HEK293 (cell line): ENCODE measurements at regions not wholly inside any gene's neighbourhood (a gene's known extent, or its start where the extent isn't known, plus 50 kb on each side); places are given as distances from the start of the nearest gene placed in this dataset.

ENCODE experiments used
- BCL11A ChIP-seq: fragments of 450-650 bp; formaldehyde crosslinking; IDR thresholded peaks from 2 replicates; pipeline ENCODE4 v1.5.1; 2016; ENCODE audit warnings: low read depth, missing biosample characterization, missing genetic modification characterization
- GLIS1 ChIP-seq: fragments of 450-650 bp; formaldehyde crosslinking; IDR thresholded peaks from 2 replicates; pipeline ENCODE4 v1.5.1; 2016; ENCODE audit warnings: missing biosample characterization, missing genetic modification characterization
- OSR2 ChIP-seq: fragments of 450-650 bp; formaldehyde crosslinking; IDR thresholded peaks from 2 replicates; pipeline ENCODE4 v1.5.1; 2016; ENCODE audit warnings: missing biosample characterization, missing genetic modification characterization
- RBAK ChIP-seq: fragments of 450-650 bp; formaldehyde crosslinking; IDR thresholded peaks from 2 replicates; pipeline ENCODE4 v1.5.1; 2016; ENCODE audit warnings: missing biosample characterization, missing genetic modification characterization
- SALL2 ChIP-seq: fragments of 450-650 bp; formaldehyde crosslinking; IDR thresholded peaks from 2 replicates; pipeline ENCODE4 v1.5.0; 2017; ENCODE audit warnings: missing biosample characterization, mild to moderate bottlenecking, missing genetic modification characterization, borderline replicate concordance
- SCRT1 ChIP-seq: fragments of 450-650 bp; formaldehyde crosslinking; IDR thresholded peaks from 2 replicates; pipeline ENCODE4 v1.5.1; 2016; ENCODE audit warnings: missing biosample characterization, missing genetic modification characterization, borderline replicate concordance
- TCF7L2 ChIP-seq: IDR thresholded peaks from 2 replicates; pipeline ENCODE4 v1.6.1; 2011; ENCODE audit warnings: low read depth, mild to moderate bottlenecking, inconsistent platforms, low read length, moderate library complexity, borderline replicate concordance
- YY1 ChIP-seq: fragments of 450-650 bp; formaldehyde crosslinking; IDR thresholded peaks from 2 replicates; pipeline ENCODE4 v1.5.1; 2018; ENCODE audit warnings: missing biosample characterization, missing genetic modification characterization
- ZBTB17 ChIP-seq: fragments of 450-650 bp; formaldehyde crosslinking; IDR thresholded peaks from 2 replicates; pipeline ENCODE4 v1.5.1; 2016; ENCODE audit warnings: missing biosample characterization, missing genetic modification characterization
- ZFP37 ChIP-seq: fragments of 450-650 bp; formaldehyde crosslinking; IDR thresholded peaks from 2 replicates; pipeline ENCODE4 v1.5.1; 2016; ENCODE audit warnings: missing biosample characterization, missing genetic modification characterization
- ZNF121 ChIP-seq: fragments of 450-650 bp; formaldehyde crosslinking; IDR thresholded peaks from 2 replicates; pipeline ENCODE4 v1.5.1; 2016; ENCODE audit warnings: missing biosample characterization, missing genetic modification characterization
- ZNF133 ChIP-seq: fragments of 450-650 bp; formaldehyde crosslinking; IDR thresholded peaks from 2 replicates; pipeline ENCODE4 v1.5.1; 2016; ENCODE audit warnings: missing biosample characterization, missing genetic modification characterization
- ZNF221 ChIP-seq: fragments of 450-650 bp; formaldehyde crosslinking; IDR thresholded peaks from 2 replicates; pipeline ENCODE4 v1.5.1; 2017; ENCODE audit warnings: missing biosample characterization, missing genetic modification characterization, borderline replicate concordance
- ZNF302 ChIP-seq: fragments of 450-650 bp; formaldehyde crosslinking; IDR thresholded peaks from 2 replicates; pipeline ENCODE4 v1.5.1; 2016; ENCODE audit warnings: missing biosample characterization, missing genetic modification characterization, low read depth
- ZNF426 ChIP-seq: fragments of 450-650 bp; formaldehyde crosslinking; IDR thresholded peaks from 2 replicates; pipeline ENCODE4 v1.5.1; 2017; ENCODE audit warnings: missing biosample characterization, missing genetic modification characterization, mild to moderate bottlenecking, inconsistent platforms, moderate library complexity
- ZNF560 ChIP-seq: fragments of 450-650 bp; formaldehyde crosslinking; IDR thresholded peaks from 2 replicates; pipeline ENCODE4 v1.5.1; 2017; ENCODE audit warnings: missing biosample characterization, missing genetic modification characterization, borderline replicate concordance
- ZNF561 ChIP-seq: fragments of 450-650 bp; IDR thresholded peaks from 2 replicates; pipeline ENCODE4 v1.5.1; 2018; ENCODE audit warnings: missing biosample characterization, missing genetic modification characterization, borderline replicate concordance
- ZNF623 ChIP-seq: fragments of 450-650 bp; formaldehyde crosslinking; IDR thresholded peaks from 2 replicates; pipeline ENCODE4 v1.5.1; 2016; ENCODE audit warnings: missing biosample characterization, missing genetic modification characterization
- ZNF677 ChIP-seq: fragments of 450-650 bp; IDR thresholded peaks from 2 replicates; pipeline ENCODE4 v1.5.0; 2018; ENCODE audit warnings: missing biosample characterization, mild to moderate bottlenecking, missing genetic modification characterization, moderate library complexity
- ZNF785 ChIP-seq: fragments of 450-650 bp; formaldehyde crosslinking; IDR thresholded peaks from 2 replicates; pipeline ENCODE4 v1.5.1; 2016; ENCODE audit warnings: missing biosample characterization, missing genetic modification characterization
- TF ChIP-seq, protein P1 (sequence below): fragments of 450-650 bp; formaldehyde crosslinking; IDR thresholded peaks from 2 replicates; pipeline ENCODE4 v1.5.1; 2016; ENCODE audit warnings: missing biosample characterization, missing genetic modification characterization
- TF ChIP-seq, protein P2 (sequence below): fragments of 450-650 bp; formaldehyde crosslinking; IDR thresholded peaks from 2 replicates; pipeline ENCODE4 v1.5.1; 2016; ENCODE audit warnings: missing biosample characterization, missing genetic modification characterization, low read depth
- TF ChIP-seq, protein P3 (sequence below): fragments of 450-650 bp; formaldehyde crosslinking; IDR thresholded peaks from 2 replicates; pipeline ENCODE4 v1.5.1; 2016; ENCODE audit warnings: missing biosample characterization, missing genetic modification characterization
- TF ChIP-seq, protein P4 (sequence below): sonication (generic); formaldehyde crosslinking; IDR thresholded peaks from 2 replicates; pipeline ENCODE4 v1.8.1; 2022; ENCODE audit warnings: mild to moderate bottlenecking, moderate library complexity, missing genetic modification reagents
- TF ChIP-seq, protein P5 (sequence below): fragments of 450-650 bp; formaldehyde crosslinking; IDR thresholded peaks from 2 replicates; pipeline ENCODE4 v1.5.0; 2017; ENCODE audit warnings: missing biosample characterization, missing genetic modification characterization, borderline replicate concordance
- TF ChIP-seq, protein P6 (sequence below): fragments of 450-650 bp; formaldehyde crosslinking; IDR thresholded peaks from 2 replicates; pipeline ENCODE4 v1.5.1; 2016; ENCODE audit warnings: missing biosample characterization, missing genetic modification characterization

DNA sequence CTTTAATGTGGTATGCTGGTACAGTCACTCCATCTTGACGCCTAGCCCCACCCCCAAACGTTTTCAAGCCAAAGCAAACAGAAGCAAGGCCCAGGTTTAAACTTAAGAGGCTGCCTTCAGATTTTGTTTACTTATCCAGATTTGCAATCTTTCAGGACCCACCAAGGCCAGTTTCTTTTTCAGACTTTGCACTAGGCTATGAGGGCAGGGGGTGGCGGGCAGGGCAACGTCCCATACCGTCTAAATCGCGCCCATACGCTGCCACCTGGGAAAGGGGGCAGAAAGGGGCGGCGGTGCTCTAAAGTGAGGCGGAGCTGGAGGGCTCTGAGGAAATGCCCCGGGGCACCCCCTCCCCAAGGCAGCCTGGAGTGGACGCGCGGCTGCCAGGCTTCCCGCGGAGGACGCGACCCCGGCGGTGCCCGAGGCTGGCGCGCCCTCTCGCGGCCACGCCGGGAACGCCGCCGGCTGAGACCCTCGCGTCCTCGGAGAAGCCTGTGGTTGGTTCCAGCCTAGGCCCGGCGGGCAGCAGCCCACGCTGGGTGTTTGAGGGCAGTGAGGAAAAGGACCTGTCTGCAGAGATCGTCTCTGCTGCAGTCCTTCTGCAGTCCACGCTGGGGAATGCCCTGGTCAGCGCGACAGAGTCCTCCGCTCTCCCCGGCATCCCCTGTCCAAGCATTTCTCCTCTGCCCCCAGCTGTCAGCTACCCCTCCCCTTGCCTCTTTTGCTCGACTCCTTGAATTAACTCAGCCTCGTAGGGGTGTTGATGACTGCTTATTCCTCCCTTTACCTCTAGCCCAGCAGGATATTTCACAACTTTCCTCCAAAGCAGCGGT, 93.7 kb upstream of the PRNP start (continued):
- TF ChIP-seq ZNF623 (tag by site-specific recombination) (no peak), GLIS1 (tag by site-specific recombination) (peak; percentile 21; the same call in 1 of the 2 replicates), ZFP37 (no peak), ZNF561 (peak; percentile 81; the same call in 1 of the 2 replicates), ZNF560 (no peak), SALL2 (tag by site-specific recombination) (no peak), YY1 (no peak), ZNF221 (tag by site-specific recombination) (no peak), TCF7L2 (no peak), ZNF426 (tag by site-specific recombination) (no peak), ZNF133 (no peak), ZNF677 (tag by site-specific recombination) (no peak), ZNF785 (no peak), OSR2 (tag by site-specific recombination) (no peak), ZNF121 (tag by site-specific recombination) (no peak), ZBTB17 (tag by site-specific recombination) (no peak), BCL11A (no peak), RBAK (tag by site-specific recombination) (no peak), ZNF302 (no peak), SCRT1 (tag by site-specific recombination) (no peak)
- TF ChIP-seq, protein P1, sequence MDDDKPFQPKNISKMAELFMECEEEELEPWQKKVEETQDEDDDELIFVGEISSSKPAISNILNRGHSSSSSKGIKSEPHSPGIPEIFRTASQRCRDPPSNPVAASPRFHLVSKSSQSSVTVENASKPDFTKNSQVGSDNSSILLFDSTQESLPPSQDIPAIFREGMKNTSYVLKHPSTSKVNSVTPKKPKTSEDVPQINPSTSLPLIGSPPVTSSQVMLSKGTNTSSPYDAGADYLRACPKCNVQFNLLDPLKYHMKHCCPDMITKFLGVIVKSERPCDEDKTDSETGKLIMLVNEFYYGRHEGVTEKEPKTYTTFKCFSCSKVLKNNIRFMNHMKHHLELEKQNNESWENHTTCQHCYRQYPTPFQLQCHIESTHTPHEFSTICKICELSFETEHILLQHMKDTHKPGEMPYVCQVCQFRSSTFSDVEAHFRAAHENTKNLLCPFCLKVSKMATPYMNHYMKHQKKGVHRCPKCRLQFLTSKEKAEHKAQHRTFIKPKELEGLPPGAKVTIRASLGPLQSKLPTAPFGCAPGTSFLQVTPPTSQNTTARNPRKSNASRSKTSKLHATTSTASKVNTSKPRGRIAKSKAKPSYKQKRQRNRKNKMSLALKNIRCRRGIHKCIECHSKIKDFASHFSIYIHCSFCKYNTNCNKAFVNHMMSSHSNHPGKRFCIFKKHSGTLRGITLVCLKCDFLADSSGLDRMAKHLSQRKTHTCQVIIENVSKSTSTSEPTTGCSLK (tag by site-specific recombination), result no peak
- TF ChIP-seq, protein P2, sequence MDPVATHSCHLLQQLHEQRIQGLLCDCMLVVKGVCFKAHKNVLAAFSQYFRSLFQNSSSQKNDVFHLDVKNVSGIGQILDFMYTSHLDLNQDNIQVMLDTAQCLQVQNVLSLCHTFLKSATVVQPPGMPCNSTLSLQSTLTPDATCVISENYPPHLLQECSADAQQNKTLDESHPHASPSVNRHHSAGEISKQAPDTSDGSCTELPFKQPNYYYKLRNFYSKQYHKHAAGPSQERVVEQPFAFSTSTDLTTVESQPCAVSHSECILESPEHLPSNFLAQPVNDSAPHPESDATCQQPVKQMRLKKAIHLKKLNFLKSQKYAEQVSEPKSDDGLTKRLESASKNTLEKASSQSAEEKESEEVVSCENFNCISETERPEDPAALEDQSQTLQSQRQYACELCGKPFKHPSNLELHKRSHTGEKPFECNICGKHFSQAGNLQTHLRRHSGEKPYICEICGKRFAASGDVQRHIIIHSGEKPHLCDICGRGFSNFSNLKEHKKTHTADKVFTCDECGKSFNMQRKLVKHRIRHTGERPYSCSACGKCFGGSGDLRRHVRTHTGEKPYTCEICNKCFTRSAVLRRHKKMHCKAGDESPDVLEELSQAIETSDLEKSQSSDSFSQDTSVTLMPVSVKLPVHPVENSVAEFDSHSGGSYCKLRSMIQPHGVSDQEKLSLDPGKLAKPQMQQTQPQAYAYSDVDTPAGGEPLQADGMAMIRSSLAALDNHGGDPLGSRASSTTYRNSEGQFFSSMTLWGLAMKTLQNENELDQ (tag by site-specific recombination), result no peak
- TF ChIP-seq, protein P3, sequence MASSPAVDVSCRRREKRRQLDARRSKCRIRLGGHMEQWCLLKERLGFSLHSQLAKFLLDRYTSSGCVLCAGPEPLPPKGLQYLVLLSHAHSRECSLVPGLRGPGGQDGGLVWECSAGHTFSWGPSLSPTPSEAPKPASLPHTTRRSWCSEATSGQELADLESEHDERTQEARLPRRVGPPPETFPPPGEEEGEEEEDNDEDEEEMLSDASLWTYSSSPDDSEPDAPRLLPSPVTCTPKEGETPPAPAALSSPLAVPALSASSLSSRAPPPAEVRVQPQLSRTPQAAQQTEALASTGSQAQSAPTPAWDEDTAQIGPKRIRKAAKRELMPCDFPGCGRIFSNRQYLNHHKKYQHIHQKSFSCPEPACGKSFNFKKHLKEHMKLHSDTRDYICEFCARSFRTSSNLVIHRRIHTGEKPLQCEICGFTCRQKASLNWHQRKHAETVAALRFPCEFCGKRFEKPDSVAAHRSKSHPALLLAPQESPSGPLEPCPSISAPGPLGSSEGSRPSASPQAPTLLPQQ (tag by site-specific recombination), result peak; percentile 69; the same call in 1 of the 2 replicates
- TF ChIP-seq, protein P4, sequence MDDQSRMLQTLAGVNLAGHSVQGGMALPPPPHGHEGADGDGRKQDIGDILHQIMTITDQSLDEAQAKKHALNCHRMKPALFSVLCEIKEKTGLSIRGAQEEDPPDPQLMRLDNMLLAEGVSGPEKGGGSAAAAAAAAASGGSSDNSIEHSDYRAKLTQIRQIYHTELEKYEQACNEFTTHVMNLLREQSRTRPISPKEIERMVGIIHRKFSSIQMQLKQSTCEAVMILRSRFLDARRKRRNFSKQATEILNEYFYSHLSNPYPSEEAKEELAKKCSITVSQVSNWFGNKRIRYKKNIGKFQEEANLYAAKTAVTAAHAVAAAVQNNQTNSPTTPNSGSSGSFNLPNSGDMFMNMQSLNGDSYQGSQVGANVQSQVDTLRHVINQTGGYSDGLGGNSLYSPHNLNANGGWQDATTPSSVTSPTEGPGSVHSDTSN, result no peak
- TF ChIP-seq, protein P5, sequence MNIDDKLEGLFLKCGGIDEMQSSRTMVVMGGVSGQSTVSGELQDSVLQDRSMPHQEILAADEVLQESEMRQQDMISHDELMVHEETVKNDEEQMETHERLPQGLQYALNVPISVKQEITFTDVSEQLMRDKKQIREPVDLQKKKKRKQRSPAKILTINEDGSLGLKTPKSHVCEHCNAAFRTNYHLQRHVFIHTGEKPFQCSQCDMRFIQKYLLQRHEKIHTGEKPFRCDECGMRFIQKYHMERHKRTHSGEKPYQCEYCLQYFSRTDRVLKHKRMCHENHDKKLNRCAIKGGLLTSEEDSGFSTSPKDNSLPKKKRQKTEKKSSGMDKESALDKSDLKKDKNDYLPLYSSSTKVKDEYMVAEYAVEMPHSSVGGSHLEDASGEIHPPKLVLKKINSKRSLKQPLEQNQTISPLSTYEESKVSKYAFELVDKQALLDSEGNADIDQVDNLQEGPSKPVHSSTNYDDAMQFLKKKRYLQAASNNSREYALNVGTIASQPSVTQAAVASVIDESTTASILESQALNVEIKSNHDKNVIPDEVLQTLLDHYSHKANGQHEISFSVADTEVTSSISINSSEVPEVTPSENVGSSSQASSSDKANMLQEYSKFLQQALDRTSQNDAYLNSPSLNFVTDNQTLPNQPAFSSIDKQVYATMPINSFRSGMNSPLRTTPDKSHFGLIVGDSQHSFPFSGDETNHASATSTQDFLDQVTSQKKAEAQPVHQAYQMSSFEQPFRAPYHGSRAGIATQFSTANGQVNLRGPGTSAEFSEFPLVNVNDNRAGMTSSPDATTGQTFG (tag by site-specific recombination), result no peak
- TF ChIP-seq, protein P6, sequence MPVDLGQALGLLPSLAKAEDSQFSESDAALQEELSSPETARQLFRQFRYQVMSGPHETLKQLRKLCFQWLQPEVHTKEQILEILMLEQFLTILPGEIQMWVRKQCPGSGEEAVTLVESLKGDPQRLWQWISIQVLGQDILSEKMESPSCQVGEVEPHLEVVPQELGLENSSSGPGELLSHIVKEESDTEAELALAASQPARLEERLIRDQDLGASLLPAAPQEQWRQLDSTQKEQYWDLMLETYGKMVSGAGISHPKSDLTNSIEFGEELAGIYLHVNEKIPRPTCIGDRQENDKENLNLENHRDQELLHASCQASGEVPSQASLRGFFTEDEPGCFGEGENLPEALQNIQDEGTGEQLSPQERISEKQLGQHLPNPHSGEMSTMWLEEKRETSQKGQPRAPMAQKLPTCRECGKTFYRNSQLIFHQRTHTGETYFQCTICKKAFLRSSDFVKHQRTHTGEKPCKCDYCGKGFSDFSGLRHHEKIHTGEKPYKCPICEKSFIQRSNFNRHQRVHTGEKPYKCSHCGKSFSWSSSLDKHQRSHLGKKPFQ (tag by site-specific recombination), result no peak
